Skeletal muscle tissue (tissue), 3 donors: ENCODE measurements at regions not wholly inside any gene's neighbourhood (a gene's known extent, or its start where the extent isn't known, plus 50 kb on each side); places are given as distances from the start of the nearest gene placed in this dataset.

Source experiments
- H3K27ac ChIP-seq: one replicate; pipeline ENCODE4 v1.7.0; 2013; ENCODE audit warnings: mild to moderate bottlenecking, low read depth, low read length, inconsistent platforms
- H3K27me3 ChIP-seq, 3 donors: one replicate each; pipeline ENCODE4 v1.7.0; 2013; ENCODE audit warnings: low read length in 3 of 3; ENCODE audit not compliant: control insufficient read depth in 3 of 3, insufficient read depth in 3 of 3
- H3K36me3 ChIP-seq, 3 donors: one replicate each; pipeline ENCODE4 v1.7.0; 2013; ENCODE audit warnings: low read length in 3 of 3; ENCODE audit not compliant: control insufficient read depth in 3 of 3, insufficient read depth in 3 of 3
- H3K4me1 ChIP-seq, 3 donors: one replicate each; pipeline ENCODE4 v1.7.0; 2013; ENCODE audit warnings: low read length in 3 of 3, mild to moderate bottlenecking in 3 of 3; ENCODE audit not compliant: control insufficient read depth in 3 of 3, insufficient read depth in 3 of 3
- H3K4me3 ChIP-seq, 3 donors: one replicate each; pipeline ENCODE4 v1.7.0; 2013; ENCODE audit warnings: low read length in 3 of 3
- H3K9ac ChIP-seq, 3 donors: one replicate each; pipeline ENCODE4 v1.7.0; 2013; ENCODE audit warnings: low read length in 3 of 3, mild to moderate bottlenecking in 3 of 3, moderate library complexity in 2 of 3, low read depth in 1 of 3
- H3K9me3 ChIP-seq, 3 donors: one replicate each; pipeline ENCODE4 v1.7.0; 2013; ENCODE audit warnings: low read length in 3 of 3; ENCODE audit not compliant: control insufficient read depth in 3 of 3
- donor health status: Osteomylitis.

DNA sequence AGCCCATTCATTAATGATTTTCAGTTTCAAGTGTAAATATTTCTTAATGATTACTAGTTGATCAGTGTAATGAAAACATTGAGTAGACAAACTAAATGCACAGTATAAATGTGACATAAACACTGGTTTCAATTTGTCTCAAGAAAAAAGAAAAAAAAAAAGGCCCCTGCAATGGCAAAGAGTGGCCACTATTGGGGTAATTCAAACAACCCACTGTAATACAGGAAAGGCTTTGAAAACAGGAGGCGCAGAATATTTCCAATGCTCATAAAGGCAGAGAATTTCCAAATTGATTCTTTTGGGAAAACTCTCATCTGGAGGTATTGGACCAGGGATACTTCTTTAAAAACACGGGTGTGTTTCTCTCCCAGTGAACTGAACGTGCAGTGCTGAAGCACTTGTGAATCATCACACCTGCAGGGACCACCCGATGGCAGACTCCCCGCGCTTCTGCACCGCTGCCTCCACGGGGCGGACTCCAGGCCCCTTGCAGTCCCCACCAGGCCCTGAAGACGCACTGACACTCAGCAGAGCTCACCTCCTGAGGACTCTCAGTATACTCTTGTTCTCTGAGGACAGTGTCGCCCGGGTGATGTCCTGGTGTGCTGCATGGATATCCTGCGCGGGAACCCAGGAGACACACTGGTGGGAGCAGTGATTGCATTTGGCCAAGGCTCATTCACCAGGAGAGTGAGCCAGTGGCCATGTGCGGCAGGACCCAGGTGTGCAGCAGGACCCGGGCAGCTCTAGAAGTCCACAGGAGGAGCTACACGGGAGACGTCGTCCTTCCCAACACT, 227.6 kb upstream of the IRX4 start:
- Histone ChIP-seq H3K9me3 (no peaks in the 10 kb centered on the region), H3K4me3 (no peak overlapping the region), H3K36me3 (no peaks in the 10 kb centered on the region), H3K4me1 (no peaks in the 10 kb centered on the region), H3K27ac (no peak overlapping the region), H3K9ac (no peak overlapping the region), H3K27me3 (peaks cover 0 to 11% (median 0%) of the 10 kb centered on the region in 3 donors)

DNA sequence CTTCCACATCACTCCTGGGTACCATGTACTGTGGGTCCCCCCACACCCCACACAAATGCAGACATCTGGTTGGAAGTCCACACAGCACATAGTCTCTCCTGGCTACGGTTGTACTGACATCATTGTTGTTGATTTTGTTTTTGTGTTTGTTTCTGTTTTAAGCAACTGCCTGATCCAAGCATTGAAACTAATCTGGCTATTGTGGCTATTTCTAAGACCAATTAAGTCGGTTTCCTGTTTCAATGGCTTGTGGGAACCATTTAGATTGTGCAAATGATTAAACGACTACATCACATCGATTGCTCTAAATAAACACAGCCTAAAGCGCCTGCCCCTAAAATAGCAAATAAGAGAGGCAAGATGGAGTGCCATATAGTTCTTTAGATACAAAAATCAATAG, 226.8 kb upstream of the IRX4 start:
- H3K9ac ChIP-seq, result no peak overlapping the region
- no peak overlapping the region for H3K27ac ChIP-seq
- H3K4me3 ChIP-seq, result no peak overlapping the region
- peaks cover 0 to 15% (median 0%) of the 10 kb centered on the region in 3 donors for H3K27me3 ChIP-seq
- no peaks in the 10 kb centered on the region for H3K9me3 ChIP-seq
- H3K4me1 ChIP-seq, result no peaks in the 10 kb centered on the region
- H3K36me3 ChIP-seq, result no peaks in the 10 kb centered on the region

DNA sequence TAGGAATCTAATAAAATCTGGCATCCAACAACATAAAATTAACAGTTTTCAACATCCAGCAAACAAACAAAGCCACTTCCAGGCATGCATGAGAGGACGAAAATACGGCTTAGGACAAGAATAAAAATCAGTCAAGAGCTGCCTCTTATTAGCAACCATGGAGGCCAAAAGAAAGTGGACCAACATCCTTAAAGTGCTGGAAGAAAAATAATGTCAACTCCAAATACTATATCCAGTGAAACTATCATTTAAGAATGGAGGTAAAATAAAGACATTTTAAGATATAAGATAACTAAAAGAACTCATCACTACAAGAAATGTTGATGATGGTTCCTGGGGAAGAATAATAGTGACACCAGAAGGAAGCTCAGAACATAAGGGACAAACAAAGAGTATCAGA, 224.0 kb upstream of the IRX4 start:
- no peaks in the 10 kb centered on the region for H3K9me3 ChIP-seq
- H3K36me3 ChIP-seq, result no peaks in the 10 kb centered on the region
- H3K4me3 ChIP-seq, result no peak overlapping the region
- no peak overlapping the region for H3K27ac ChIP-seq
- peaks cover 0 to 15% (median 0%) of the 10 kb centered on the region in 3 donors for H3K27me3 ChIP-seq
- no peak overlapping the region for H3K9ac ChIP-seq
- H3K4me1 ChIP-seq, result no peaks in the 10 kb centered on the region

DNA sequence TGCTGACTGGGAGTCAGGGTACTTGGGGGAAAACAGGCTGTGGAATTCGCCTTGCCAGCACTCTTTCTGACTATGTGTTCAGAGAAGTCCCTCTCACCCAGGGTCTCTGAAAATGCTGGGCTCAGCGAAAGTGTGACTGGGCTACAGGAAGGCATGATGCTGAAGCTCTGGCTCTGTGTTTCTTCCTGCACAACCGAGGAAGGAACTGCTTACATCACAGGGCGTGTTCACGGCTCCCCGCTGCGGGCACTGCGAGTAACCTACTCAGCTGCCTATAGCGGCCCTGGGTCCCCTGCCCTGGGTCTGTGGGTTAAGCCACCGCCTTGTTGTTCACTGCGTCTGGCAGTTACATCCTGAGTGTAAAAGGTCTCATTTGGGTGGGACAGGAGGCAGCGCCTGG, 222.4 kb upstream of the IRX4 start:
- Histone ChIP-seq H3K4me3 (no peak overlapping the region), H3K36me3 (no peaks in the 10 kb centered on the region), H3K9me3 (peaks cover 0 to 2% (median 0%) of the 10 kb centered on the region in 3 donors), H3K4me1 (no peaks in the 10 kb centered on the region), H3K27me3 (peaks cover 0 to 6% (median 3%) of the 10 kb centered on the region in 3 donors), H3K27ac (no peak overlapping the region), H3K9ac (no peak overlapping the region)

DNA sequence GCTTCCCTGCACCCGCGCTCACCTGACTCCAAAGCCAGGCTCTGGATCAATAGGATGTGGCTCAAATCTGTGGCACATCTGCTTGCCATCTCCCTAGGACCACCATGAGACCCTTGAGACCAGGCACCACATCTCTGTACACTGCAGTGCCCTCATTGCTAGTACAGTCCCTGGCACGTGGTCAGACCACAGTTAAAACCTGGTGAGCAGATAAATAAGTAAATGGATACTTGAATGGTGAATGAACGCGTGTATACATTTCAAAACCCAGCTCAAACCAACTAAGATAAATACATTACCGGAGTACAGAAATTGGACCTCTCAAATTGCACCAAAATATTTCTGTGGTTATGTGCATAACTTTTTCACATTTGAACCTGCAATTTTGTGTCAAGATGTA, 221.2 kb upstream of the IRX4 start:
- peaks cover 0 to 2% (median 0%) of the 10 kb centered on the region in 3 donors for H3K9me3 ChIP-seq
- H3K4me3 ChIP-seq, result no peak overlapping the region
- H3K27me3 ChIP-seq, result peaks cover 0 to 6% (median 3%) of the 10 kb centered on the region in 3 donors
- H3K4me1 ChIP-seq, result no peaks in the 10 kb centered on the region
- no peak overlapping the region for H3K27ac ChIP-seq
- no peaks in the 10 kb centered on the region for H3K36me3 ChIP-seq
- no peak overlapping the region for H3K9ac ChIP-seq

DNA sequence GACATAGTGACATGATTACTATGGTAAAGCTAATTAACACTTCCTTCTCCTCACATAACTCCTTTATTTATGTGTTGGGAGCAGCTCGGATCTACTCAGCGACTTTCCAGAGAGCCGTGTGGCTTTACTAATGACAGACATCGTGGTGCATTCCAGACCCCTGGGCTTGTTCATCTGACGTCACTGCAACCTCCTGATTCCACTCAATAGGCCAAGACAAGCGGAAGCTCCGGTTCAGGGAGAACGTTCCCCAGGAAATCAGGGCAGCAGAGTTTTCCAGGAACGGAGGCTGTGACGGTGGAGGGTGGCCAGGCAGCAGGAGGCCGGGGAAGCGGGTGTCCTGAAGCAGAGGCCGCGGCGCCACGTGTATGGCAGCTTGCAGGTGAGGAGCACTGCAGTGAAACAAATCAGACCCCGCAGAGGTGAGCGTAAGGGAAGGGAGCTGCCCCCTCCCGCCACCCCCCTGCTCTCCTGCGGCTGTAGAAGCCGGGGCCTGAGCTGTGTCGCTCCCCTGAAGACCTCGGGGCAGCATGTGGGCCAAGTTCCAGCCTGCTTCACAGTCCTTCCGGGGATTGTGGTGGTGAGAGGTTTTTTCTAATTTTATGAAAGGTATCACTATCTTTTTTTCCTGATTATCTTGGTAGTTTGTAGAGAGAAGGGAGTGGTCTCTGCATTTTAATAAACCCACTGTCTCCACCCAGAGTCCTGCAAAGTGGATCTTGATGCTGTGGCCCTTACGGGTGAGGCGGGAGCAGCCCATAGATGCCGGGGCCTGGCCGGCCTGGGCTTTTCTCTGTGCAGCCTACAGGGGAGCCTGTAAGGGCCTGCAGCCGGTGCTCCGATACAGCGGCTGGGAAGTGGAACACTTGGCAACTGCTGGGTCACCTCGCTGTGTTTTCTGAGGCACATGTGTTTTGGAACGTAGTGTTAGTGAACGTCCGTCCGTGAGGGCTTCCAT, 220.4 kb upstream of the IRX4 start:
- H3K4me1 ChIP-seq, result no peaks in the 10 kb centered on the region

DNA sequence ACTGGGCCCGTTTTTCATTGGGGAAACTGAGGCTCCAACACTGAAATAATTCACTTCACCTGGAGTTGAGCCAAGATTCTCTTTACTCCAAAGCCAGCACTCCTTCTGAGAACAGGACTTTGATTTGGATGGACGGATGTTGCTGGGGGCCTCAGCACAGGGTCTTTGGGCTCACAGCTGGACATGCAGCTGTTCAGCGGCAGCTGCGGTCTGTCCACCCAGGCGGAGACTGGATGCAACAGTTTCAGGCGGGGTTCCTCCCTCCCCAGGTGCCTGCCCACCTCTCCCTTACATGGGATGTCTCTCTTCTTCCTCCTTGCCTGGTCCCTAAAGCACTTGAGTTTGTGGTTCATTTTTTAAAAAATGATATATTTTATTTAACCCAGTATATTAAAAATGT, 219.0 kb upstream of the IRX4 start:
- Histone ChIP-seq H3K27me3 (peaks cover 0 to 6% (median 3%) of the 10 kb centered on the region in 3 donors), H3K9ac (no peak overlapping the region), H3K4me1 (no peaks in the 10 kb centered on the region), H3K27ac (no peak overlapping the region), H3K36me3 (no peaks in the 10 kb centered on the region), H3K4me3 (no peak overlapping the region), H3K9me3 (peaks cover 0 to 3% (median 2%) of the 10 kb centered on the region in 3 donors)

More for the DNA sequence above, 220.4 kb upstream of the IRX4 start:
- no peak overlapping the region for H3K9ac ChIP-seq
- no peak overlapping the region for H3K4me3 ChIP-seq
- peaks cover 0 to 6% (median 3%) of the 10 kb centered on the region in 3 donors for H3K27me3 ChIP-seq
- H3K9me3 ChIP-seq, result peaks cover 0 to 2% (median 0%) of the 10 kb centered on the region in 3 donors
- no peak overlapping the region for H3K27ac ChIP-seq
- no peaks in the 10 kb centered on the region for H3K36me3 ChIP-seq

DNA sequence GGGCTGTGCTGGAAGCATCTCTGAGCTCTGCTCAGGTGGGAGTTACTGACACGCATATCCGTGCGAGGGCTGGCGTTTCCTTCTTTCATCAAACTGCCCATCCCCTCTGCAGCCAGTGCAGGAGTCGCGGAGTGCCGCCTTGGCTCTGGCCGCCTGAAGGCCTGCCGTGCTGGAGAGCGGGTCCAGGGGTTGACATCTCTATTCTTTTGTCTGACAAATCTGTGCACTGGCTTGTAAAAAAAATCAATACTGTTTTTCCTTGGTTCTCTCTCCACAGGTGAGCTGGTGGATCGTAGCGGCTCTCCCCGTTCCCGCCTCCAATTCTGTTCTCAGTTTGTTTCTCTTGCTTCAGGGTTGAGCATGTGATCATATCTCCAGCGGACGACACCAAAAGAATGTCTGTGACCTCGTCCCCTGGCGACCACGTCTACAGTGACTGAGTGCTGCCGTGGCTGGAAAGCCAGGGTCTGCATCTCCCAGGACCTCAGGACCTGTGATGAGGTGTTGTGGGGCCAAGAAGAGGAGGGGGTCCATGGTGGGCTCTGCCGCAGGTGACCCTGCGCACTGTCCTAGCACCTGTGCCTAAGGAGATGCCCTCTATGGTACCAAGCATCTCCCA, 214.3 kb upstream of the IRX4 start:
- Histone ChIP-seq H3K9ac (no peak overlapping the region), H3K4me3 (no peak overlapping the region), H3K27ac (no peak overlapping the region), H3K36me3 (no peaks in the 10 kb centered on the region), H3K4me1 (no peaks in the 10 kb centered on the region), H3K27me3 (peaks cover 0 to 3% (median 0%) of the 10 kb centered on the region in 3 donors), H3K9me3 (peaks cover 0 to 5% (median 2%) of the 10 kb centered on the region in 3 donors)

DNA sequence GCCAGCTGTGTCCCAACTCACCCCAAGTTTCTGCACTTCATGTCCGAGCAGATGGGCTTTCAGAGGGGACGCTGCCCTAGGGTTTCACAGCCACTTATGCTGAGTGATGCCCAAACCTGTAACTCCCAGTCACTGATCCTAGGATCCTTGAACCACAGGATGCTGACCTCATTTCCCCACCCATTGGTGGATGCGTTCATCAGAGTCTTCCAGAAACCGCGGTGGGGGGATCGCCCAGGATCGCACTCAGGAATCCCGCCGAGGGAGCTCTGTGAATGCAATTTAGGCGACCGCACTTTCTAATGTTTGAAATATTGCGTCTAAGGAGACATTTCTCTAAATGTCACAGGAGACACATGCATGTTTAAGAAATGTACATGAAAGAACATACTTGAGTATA, 212.3 kb upstream of the IRX4 start:
- no peak overlapping the region for H3K4me3 ChIP-seq
- no peaks in the 10 kb centered on the region for H3K27me3 ChIP-seq
- no peak overlapping the region for H3K27ac ChIP-seq
- peaks cover 0 to 5% (median 0%) of the 10 kb centered on the region in 3 donors for H3K9me3 ChIP-seq
- no peaks in the 10 kb centered on the region for H3K36me3 ChIP-seq
- H3K4me1 ChIP-seq, result no peaks in the 10 kb centered on the region
- H3K9ac ChIP-seq, result no peak overlapping the region
